Caco-2 (cell line): ENCODE measurements at regions not wholly inside any gene's neighbourhood (a gene's known extent, or its start where the extent isn't known, plus 50 kb on each side); places are given as distances from the start of the nearest gene placed in this dataset.

Experiments
- BruUV-seq: library from RNA; stranded (reverse); fragments of 400-500 nt; replicated peaks from 2 replicates; lab custom pipeline; 2021; lab: Mats Ljungman, UMichigan
- CTCF ChIA-PET: fragments of 300-600 bp; sonication (Branson Sonifier 250); formaldehyde crosslinking; loops from one replicate; lab custom pipeline; 2022; ENCODE audit warnings: antibody characterized with exemption; lab: Charles Lee
- POLR2A ChIA-PET: fragments of 300-600 bp; sonication (Branson Sonifier 250); formaldehyde crosslinking; loops from one replicate; lab custom pipeline; 2022; ENCODE audit warnings: antibody characterized with exemption; lab: Charles Lee
- DNase-seq, 2 experiments: peaks; one replicate each; pipeline versions ENCODE4 v3.0.0 to v3.0.0-alpha.2; 2020 to 2022
- H3K27me3 ChIP-seq: replicated peaks from 2 replicates; pipeline ENCODE4 v1.6.0; 2011; ENCODE audit warnings: low read length; ENCODE audit not compliant: control insufficient read depth, insufficient read depth
- H3K36me3 ChIP-seq: 2 replicates; pipeline ENCODE4 v1.5.1; 2011; ENCODE audit warnings: low read length; ENCODE audit not compliant: control insufficient read depth, insufficient read depth
- H3K4me1 ChIP-seq: fragments of 250-450 bp; sonication (Bioruptor Pico); 2 replicates; pipeline ENCODE4 v1.5.1; 2020; ENCODE audit warnings: mild to moderate bottlenecking
- H3K4me3 ChIP-seq: 2 replicates; pipeline ENCODE4 v1.5.1; 2011; ENCODE audit warnings: low read depth, mild to moderate bottlenecking, control low read depth, low read length
- H3K9me3 ChIP-seq: fragments of 250-450 bp; sonication (Bioruptor Pico); 2 replicates; pipeline ENCODE4 v1.5.1; 2020; ENCODE audit warnings: mild to moderate bottlenecking, moderate library complexity
- H3K27ac Mint-ChIP-seq: one replicate; pipeline ENCODE4 v1.8.0; 2022; ENCODE audit warnings: mixed read lengths; ENCODE audit not compliant: unreplicated experiment
- H3K27me3 Mint-ChIP-seq: one replicate; pipeline ENCODE4 v1.8.0; 2022; ENCODE audit warnings: mixed read lengths; ENCODE audit not compliant: insufficient read depth, unreplicated experiment
- H3K36me3 Mint-ChIP-seq: one replicate; pipeline ENCODE4 v1.8.0; 2022; ENCODE audit warnings: mild to moderate bottlenecking, mixed read lengths; ENCODE audit not compliant: insufficient read depth, unreplicated experiment
- H3K4me1 Mint-ChIP-seq: one replicate; pipeline ENCODE4 v1.8.0; 2022; ENCODE audit warnings: low read depth, mixed read lengths; ENCODE audit not compliant: unreplicated experiment
- H3K4me3 Mint-ChIP-seq: one replicate; pipeline ENCODE4 v1.8.0; 2022; ENCODE audit warnings: mild to moderate bottlenecking, moderate library complexity, mixed read lengths; ENCODE audit not compliant: unreplicated experiment
- H3K9me3 Mint-ChIP-seq: one replicate; pipeline ENCODE4 v1.8.0; 2022; ENCODE audit warnings: mixed read lengths; ENCODE audit not compliant: unreplicated experiment
- intact Hi-C: fragments of 100-400 bp; cut with micrococcal nuclease; formaldehyde crosslinking; loops from one replicate; pipeline ENCODE4 v1.10.0; 2022; ENCODE audit not compliant: unreplicated experiment
- TF ChIP-seq, protein P1 (sequence below), 2 experiments: fragments of 200-600 bp in 1 of 2; IDR thresholded peaks; 1 replicate in 1 of 2; 2 replicates in 1 of 2; pipeline versions ENCODE4 v1.5.1 to v1.8.0; 2011 to 2022; ENCODE audit warnings: antibody characterized with exemption in 1 of 2, control low read depth in 1 of 2, inconsistent platforms in 1 of 2, low read depth in 1 of 2, low read length in 1 of 2, mild to moderate bottlenecking in 1 of 2, moderate library complexity in 1 of 2; ENCODE audit not compliant: insufficient read depth in 1 of 2, severe bottlenecking in 1 of 2, unreplicated experiment in 1 of 2

DNA sequence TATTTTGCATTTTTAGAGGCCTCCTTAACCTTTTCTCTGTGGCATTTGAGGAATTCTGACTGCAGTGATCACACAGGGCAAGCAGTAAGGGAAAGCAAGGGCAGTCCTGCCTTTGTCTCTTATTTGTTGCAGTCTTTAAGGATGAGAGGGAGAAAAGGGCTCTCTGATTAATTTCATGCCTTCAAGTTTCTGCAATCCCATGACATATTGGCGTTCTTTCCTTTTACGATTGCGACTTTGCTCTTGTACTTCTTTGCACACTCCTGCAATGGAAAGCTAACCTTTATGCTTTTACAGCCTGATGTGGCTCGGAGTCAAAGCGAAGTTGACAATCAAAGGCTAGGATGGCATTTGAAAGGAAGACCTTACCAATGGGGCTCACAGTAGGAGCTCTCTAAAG is 698.4 kb downstream of the DNAH5 start:
- Histone ChIP-seq H3K4me1 (peaks cover 4% of the 10 kb centered on the region; the same call in 1 of the 2 replicates), H3K36me3 (no peaks in the 10 kb centered on the region), H3K9me3 (0 out of 2 replicates have a peak, but pooled peaks cover 4% of the 10 kb centered on the region), H3K27me3 (no peaks in the 10 kb centered on the region), H3K4me3 (no peak overlapping the region)
- Mint-ChIP-seq H3K27ac (no peak overlapping the region), H3K27me3 (no peaks in the 10 kb centered on the region), H3K4me3 (no peak overlapping the region), H3K9me3 (no peaks in the 10 kb centered on the region), H3K4me1 (no peaks in the 10 kb centered on the region), H3K36me3 (no peaks in the 10 kb centered on the region)
- CTCF ChIA-PET, result no interaction called here
- POLR2A ChIA-PET, result no interaction called here
- no TSS peak for BruUV-seq
- TF ChIP-seq, protein P1, sequence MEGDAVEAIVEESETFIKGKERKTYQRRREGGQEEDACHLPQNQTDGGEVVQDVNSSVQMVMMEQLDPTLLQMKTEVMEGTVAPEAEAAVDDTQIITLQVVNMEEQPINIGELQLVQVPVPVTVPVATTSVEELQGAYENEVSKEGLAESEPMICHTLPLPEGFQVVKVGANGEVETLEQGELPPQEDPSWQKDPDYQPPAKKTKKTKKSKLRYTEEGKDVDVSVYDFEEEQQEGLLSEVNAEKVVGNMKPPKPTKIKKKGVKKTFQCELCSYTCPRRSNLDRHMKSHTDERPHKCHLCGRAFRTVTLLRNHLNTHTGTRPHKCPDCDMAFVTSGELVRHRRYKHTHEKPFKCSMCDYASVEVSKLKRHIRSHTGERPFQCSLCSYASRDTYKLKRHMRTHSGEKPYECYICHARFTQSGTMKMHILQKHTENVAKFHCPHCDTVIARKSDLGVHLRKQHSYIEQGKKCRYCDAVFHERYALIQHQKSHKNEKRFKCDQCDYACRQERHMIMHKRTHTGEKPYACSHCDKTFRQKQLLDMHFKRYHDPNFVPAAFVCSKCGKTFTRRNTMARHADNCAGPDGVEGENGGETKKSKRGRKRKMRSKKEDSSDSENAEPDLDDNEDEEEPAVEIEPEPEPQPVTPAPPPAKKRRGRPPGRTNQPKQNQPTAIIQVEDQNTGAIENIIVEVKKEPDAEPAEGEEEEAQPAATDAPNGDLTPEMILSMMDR (IDR thresholded peaks at IDR 0.05; ENCODE audit: insufficient read depth in 1 of 2, low read depth in 1 of 2, low read length in 1 of 2, severe bottlenecking in 1 of 2, unreplicated experiment in 1 of 2), result no peak
- intact Hi-C loops, result no loop called here
- no peak for DNase-seq

DNA sequence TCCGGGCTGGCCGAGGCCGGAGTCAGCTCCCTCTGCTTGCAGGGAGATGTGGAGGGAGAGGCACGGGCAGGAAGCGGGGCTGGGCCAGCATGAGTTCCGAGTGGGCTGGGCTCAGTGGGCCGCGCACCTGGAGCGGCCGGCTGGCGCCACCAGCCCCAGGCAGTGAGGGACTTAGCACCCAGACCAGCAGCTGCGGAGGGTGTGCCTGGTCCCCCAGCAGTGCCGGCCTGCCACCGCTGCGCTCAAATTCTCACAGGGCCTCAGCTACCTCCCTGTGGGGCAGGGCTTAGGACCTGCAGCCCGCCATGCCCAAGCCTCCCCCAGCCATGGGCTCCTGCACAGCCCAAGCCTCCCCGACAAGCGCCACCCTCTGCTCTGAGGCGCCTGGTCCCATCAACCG is 700.3 kb downstream of the DNAH5 start:
- H3K4me3 Mint-ChIP-seq, result no peak overlapping the region
- Histone ChIP-seq H3K4me3 (no peak overlapping the region), H3K27me3 (no peaks in the 10 kb centered on the region), H3K9me3 (0 out of 2 replicates have a peak, but pooled peaks cover 4% of the 10 kb centered on the region), H3K36me3 (no peaks in the 10 kb centered on the region), H3K4me1 (no peaks in the 10 kb centered on the region)
- H3K27me3 Mint-ChIP-seq, result no peaks in the 10 kb centered on the region
- no peaks in the 10 kb centered on the region for H3K36me3 Mint-ChIP-seq
- CTCF ChIA-PET, result interaction anchor here (0.6 kb wide), 1 partner anchor 171 kb away, joined by 3 read pairs; no protein-coding TSS in a partner anchor
- no peak for DNase-seq
- intact Hi-C loops, result no loop called here
- H3K27ac Mint-ChIP-seq, result no peak overlapping the region
- POLR2A ChIA-PET, result no interaction called here
- no TSS peak for BruUV-seq
- H3K4me1 Mint-ChIP-seq, result no peaks in the 10 kb centered on the region
- TF ChIP-seq, protein P1 (IDR thresholded peaks at IDR 0.05; ENCODE audit: insufficient read depth in 1 of 2, low read depth in 1 of 2, low read length in 1 of 2, severe bottlenecking in 1 of 2, unreplicated experiment in 1 of 2), result no peak
- H3K9me3 Mint-ChIP-seq, result no peaks in the 10 kb centered on the region

DNA sequence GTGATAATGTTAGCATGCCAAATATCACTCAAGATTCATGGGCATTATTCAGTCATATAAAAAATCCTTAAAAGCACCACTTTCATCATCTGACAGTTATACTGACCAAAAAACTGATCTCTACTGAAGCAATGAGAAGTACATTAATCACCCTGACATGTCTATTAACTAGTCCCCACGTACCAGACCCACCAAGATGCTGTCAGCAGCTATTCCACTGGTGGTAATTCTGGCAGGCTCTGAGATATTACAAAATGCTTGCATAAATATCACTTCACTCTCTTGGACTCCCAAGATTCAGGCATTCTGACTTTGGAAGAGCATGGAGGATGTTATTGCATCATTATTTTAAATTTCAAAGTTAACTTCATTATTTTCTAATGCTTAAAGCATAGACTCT is 717.0 kb downstream of the DNAH5 start:
- Mint-ChIP-seq H3K4me3 (no peak overlapping the region), H3K36me3 (no peaks in the 10 kb centered on the region), H3K27me3 (no peaks in the 10 kb centered on the region), H3K9me3 (no peaks in the 10 kb centered on the region), H3K4me1 (no peaks in the 10 kb centered on the region), H3K27ac (no peak overlapping the region)
- POLR2A ChIA-PET, result no interaction called here
- DNase-seq, result no peak
- Histone ChIP-seq H3K4me3 (no peak overlapping the region), H3K4me1 (no peaks in the 10 kb centered on the region), H3K9me3 (no peaks in the 10 kb centered on the region), H3K27me3 (no peaks in the 10 kb centered on the region), H3K36me3 (no peaks in the 10 kb centered on the region)
- intact Hi-C loops, result no loop called here
- TF ChIP-seq, protein P1 (IDR thresholded peaks at IDR 0.05; ENCODE audit: insufficient read depth in 1 of 2, low read depth in 1 of 2, low read length in 1 of 2, severe bottlenecking in 1 of 2, unreplicated experiment in 1 of 2), result no peak
- no TSS peak for BruUV-seq
- CTCF ChIA-PET, result no interaction called here
